Glutamatergic neuron (in vitro differentiated cells): ENCODE measurements at regions not wholly inside any gene's neighbourhood (a gene's known extent, or its start where the extent isn't known, plus 50 kb on each side); places are given as distances from the start of the nearest gene placed in this dataset.

Experiments
- DNase-seq: peaks from one replicate; pipeline ENCODE4 v3.0.0; 2022
- H3K27ac Mint-ChIP-seq: one replicate; pipeline ENCODE4 v1.8.0; 2020; ENCODE audit warnings: mild to moderate bottlenecking, mixed read lengths, inconsistent platforms; ENCODE audit not compliant: unreplicated experiment
- H3K27me3 Mint-ChIP-seq: one replicate; pipeline ENCODE4 v1.8.0; 2020; ENCODE audit warnings: mild to moderate bottlenecking, moderate library complexity, mixed read lengths, inconsistent platforms; ENCODE audit not compliant: unreplicated experiment
- H3K36me3 Mint-ChIP-seq: one replicate; pipeline ENCODE4 v1.8.0; 2020; ENCODE audit warnings: mild to moderate bottlenecking, mixed read lengths, inconsistent platforms; ENCODE audit not compliant: unreplicated experiment
- H3K4me1 Mint-ChIP-seq: one replicate; pipeline ENCODE4 v1.8.0; 2020; ENCODE audit warnings: mild to moderate bottlenecking, low read depth, mixed read lengths, inconsistent platforms; ENCODE audit not compliant: unreplicated experiment
- H3K4me3 Mint-ChIP-seq: one replicate; pipeline ENCODE4 v1.8.0; 2020; ENCODE audit warnings: mild to moderate bottlenecking, mixed read lengths, inconsistent platforms; ENCODE audit not compliant: unreplicated experiment
- H3K9me3 Mint-ChIP-seq: one replicate; pipeline ENCODE4 v1.8.0; 2020; ENCODE audit warnings: mild to moderate bottlenecking, moderate library complexity, mixed read lengths, inconsistent platforms; ENCODE audit not compliant: unreplicated experiment
- TF ChIP-seq, protein P1 (sequence below): fragments of 200-600 bp; sonication (generic); IDR thresholded peaks from one replicate; pipeline ENCODE4 v1.5.0; 2021; ENCODE audit not compliant: partially characterized antibody, unreplicated experiment

GRCh38 chrX:39704590-39704989, 393.2 kb downstream of the BCOR start:
- Mint-ChIP-seq H3K27ac (no peak overlapping the region), H3K4me1 (no peaks in the 10 kb centered on the region)

GRCh38 chrX:39705290-39705689, 392.5 kb downstream of the BCOR start:
- DNase-seq, result no peak
- TF ChIP-seq, protein P1, sequence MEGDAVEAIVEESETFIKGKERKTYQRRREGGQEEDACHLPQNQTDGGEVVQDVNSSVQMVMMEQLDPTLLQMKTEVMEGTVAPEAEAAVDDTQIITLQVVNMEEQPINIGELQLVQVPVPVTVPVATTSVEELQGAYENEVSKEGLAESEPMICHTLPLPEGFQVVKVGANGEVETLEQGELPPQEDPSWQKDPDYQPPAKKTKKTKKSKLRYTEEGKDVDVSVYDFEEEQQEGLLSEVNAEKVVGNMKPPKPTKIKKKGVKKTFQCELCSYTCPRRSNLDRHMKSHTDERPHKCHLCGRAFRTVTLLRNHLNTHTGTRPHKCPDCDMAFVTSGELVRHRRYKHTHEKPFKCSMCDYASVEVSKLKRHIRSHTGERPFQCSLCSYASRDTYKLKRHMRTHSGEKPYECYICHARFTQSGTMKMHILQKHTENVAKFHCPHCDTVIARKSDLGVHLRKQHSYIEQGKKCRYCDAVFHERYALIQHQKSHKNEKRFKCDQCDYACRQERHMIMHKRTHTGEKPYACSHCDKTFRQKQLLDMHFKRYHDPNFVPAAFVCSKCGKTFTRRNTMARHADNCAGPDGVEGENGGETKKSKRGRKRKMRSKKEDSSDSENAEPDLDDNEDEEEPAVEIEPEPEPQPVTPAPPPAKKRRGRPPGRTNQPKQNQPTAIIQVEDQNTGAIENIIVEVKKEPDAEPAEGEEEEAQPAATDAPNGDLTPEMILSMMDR, result no peak
- no peaks in the 10 kb centered on the region for H3K4me1 Mint-ChIP-seq
- no peak overlapping the region for H3K27ac Mint-ChIP-seq
- H3K4me3 Mint-ChIP-seq, result no peak overlapping the region
- no peaks in the 10 kb centered on the region for H3K36me3 Mint-ChIP-seq
- H3K9me3 Mint-ChIP-seq, result peaks cover 5% of the 10 kb centered on the region
- H3K27me3 Mint-ChIP-seq, result no peaks in the 10 kb centered on the region

More at GRCh38 chrX:39704590-39704989, 393.2 kb downstream of the BCOR start:
- DNase-seq, result no peak
- TF ChIP-seq, protein P1, result no peak
- Mint-ChIP-seq H3K27me3 (no peaks in the 10 kb centered on the region), H3K9me3 (peaks cover 5% of the 10 kb centered on the region), H3K36me3 (no peaks in the 10 kb centered on the region), H3K4me3 (no peak overlapping the region)

- Mint-ChIP-seq H3K36me3 (no peaks in the 10 kb centered on the region), H3K4me1 (no peaks in the 10 kb centered on the region), H3K27ac (no peak overlapping the region), H3K9me3 (peaks cover 5% of the 10 kb centered on the region), H3K4me3 (no peak overlapping the region), H3K27me3 (no peaks in the 10 kb centered on the region)
- DNase-seq, result no peak
- TF ChIP-seq, protein P1, result no peak
These were observed 388.4 kb downstream of the BCOR start for GRCh38 chrX:39709364-39709763.

- Mint-ChIP-seq H3K4me3 (no peak overlapping the region), H3K36me3 (no peaks in the 10 kb centered on the region), H3K27ac (no peak overlapping the region), H3K27me3 (no peaks in the 10 kb centered on the region), H3K4me1 (peaks cover 2% of the 10 kb centered on the region), H3K9me3 (peaks cover 5% of the 10 kb centered on the region)
- TF ChIP-seq, protein P1, result no peak
- DNase-seq, result no peak
These were observed 387.9 kb downstream of the BCOR start for GRCh38 chrX:39709812-39710211.

GRCh38 chrX:39710776-39711175, 387.0 kb downstream of the BCOR start:
- DNase-seq, result no peak
- TF ChIP-seq, protein P1, result no peak
- Mint-ChIP-seq H3K27ac (no peak overlapping the region), H3K36me3 (no peaks in the 10 kb centered on the region), H3K27me3 (no peaks in the 10 kb centered on the region), H3K9me3 (peaks cover 5% of the 10 kb centered on the region), H3K4me1 (peaks cover 2% of the 10 kb centered on the region), H3K4me3 (no peak overlapping the region)
